ENCODE measurements at regions not wholly inside any gene's neighbourhood (a gene's known extent, or its start where the extent isn't known, plus 50 kb on each side); places are given as distances from the start of the nearest gene placed in this dataset.
"Not testable (repeated sequence)": the region's sequence is repeated elsewhere in the genome, so short reads cannot be mapped to it uniquely, and the experiment has no call there.

DNA sequence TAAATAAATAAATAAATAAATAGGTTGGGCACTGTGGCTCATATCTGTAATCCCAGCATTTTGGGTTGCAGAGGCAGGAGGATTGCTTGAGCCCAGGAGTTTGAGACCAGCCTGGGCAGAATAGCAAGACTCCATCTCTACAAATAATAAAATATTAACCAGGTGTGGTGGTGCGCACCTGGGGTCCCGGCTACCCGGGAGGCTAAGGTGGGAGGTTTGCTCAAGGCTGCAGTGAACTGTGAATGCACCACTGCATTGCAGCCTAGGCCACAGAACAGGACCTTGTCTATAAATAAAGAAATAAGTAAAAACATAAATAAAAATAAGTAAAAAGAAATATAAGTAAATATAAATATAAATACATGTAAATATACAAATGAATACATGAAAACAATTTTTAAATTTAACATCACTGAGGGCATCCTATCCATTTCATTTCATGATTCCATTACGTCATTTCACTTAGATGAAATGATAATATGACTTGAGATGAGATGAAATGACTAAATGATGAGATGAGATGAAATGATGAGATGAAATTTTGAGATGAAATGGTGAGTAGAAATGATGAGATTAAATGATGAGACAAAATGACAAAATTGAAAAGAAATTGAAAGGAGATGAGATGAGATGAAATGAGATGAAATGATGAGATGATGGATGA, 233.4 kb downstream of the GOLGA6L6 start:
- not testable (repeated sequence) for DNase-seq (ENCODE audit: low spot score)

- not testable (repeated sequence) for DNase-seq (ENCODE audit: low spot score)
Measured at GRCh38 chr15:20307137-20307536, 234.5 kb downstream of the GOLGA6L6 start.

- not testable (repeated sequence) for DNase-seq (ENCODE audit: low spot score)
Measured at GRCh38 chr15:20306497-20307106, 235.0 kb downstream of the GOLGA6L6 start.

GRCh38 chr15:20305912-20306311, 235.7 kb downstream of the GOLGA6L6 start:
- DNase-seq (ENCODE audit: low spot score), result not testable (repeated sequence)

GRCh38 chr15:20305015-20305465, 236.6 kb downstream of the GOLGA6L6 start:
- DNase-seq (ENCODE audit: low spot score), result not testable (repeated sequence)

- DNase-seq (ENCODE audit: low spot score), result not testable (repeated sequence)
Measured at GRCh38 chr15:20304282-20305014, 237.2 kb downstream of the GOLGA6L6 start.

DNA sequence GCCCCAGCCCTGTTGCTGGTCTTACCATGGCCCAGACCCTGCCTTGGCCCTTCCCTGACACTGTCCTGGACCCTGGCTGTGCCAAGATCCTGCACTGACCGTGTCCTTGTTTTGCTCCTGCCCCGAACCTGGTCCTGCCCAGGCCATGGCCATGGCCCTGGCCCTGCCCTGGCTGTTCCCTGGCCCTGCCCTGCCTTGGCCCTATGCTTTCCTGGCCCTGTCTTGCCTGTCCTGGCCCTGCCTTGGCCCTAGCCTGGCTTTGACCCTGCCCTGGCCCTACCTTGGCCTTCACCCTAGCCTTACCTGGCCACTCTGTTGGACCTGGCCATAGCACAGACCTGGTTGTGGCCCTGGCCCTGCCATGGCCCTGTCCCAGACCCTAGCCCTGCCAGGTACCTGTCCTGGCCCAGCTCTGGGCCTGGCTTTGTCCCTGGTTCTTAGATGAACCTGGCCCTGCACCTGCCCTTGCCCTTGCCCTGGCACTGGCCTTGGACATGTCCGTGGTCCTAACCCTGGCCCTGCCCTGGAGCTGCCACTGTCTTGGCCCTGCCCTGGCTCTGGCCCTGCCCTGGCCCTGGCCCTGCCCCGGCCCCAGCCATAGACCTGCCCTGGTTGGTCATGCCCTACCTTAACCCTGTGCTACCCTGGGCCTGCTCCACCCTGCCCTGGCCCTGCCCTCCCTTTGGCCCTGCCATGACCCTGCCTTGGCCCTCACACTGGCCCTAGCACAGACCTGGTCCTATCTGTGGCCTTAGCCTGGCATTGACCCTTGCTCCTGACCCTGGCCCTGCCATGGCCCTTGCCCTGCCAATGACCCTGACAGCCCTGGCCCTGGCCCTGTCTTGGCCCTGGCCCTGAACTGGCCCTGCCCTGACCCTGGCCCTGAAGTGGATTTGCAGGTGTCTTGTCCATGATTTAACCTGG, 238.1 kb downstream of the GOLGA6L6 start:
- DNase-seq (ENCODE audit: low spot score), result not testable (repeated sequence)

DNA sequence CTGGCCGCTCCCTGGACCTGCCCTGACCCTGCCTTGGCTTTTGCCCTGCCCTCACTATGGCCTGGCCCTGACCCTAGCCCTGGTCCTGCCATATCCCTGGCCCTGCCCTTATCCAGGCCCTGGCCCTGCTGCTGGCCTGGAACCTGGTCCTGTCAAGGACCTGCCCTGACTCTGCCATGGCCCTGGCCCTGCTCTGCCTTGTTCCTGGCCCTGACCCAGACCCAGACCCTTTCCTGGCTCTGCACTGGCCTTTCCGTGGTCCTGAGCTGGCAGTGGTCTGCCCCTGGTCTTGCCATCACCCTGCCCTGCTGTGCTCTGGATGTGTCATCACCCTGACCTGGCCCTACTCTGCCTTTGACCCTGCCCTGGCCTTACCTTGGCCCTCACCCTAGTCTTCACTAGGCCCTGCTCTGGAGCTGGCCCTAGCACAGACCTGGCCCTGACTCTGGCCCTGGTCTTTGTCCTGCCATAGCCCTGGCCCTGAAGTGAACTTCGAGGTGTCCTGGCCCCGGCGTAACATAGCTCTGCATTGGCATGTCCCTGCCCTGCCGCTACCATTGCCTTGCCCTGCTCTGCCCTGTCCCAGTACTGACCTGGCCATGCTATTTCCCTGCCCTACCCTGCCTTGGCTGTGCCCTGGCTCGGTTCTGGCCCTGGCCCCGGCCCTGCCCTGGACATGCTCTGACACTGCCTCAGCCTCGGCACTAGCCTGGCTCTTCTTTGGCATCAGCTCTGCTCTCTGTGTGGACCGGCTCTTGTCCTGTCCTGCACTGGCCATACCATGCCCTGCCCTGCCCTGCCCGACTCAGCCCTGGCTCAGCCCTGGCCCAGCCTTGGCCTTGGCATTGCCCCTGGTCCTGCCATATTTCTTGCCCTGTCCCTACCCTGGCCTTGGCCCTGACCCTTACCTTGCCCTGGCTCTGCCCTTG, 239.2 kb downstream of the GOLGA6L6 start:
- not testable (repeated sequence) for DNase-seq (ENCODE audit: low spot score)

DNA sequence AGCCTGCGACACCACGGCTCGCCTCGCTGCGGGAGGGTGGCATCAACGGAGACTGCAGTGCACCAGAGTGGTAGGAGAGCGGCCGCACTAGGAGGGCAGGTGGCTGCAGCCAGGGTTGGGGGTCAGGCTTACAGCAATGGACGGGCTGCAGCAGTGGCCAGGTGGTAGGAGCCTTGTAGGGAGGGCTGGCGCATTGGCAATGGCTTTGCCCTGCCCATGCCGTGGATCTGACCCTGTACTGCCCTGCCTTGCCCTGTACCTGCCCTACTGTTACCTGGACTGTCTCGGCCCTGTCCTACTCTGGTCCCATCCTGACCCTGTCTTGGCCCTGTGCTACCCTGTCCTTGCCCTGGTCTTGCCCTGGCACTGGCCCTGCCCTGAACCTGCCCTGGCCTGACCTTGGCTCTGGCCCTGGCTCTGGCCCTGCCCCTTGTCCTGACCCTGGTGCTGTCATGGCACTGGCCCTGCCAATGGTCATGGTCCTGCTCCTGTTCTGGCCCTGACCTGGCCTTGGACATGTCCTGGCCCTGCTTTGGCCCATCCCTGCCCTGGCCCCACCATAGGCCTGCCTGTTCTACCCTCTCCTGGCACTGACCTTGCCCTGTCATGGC, 240.0 kb downstream of the GOLGA6L6 start:
- not testable (repeated sequence) for DNase-seq (ENCODE audit: low spot score)

GRCh38 chr15:20301041-20301390, 240.6 kb downstream of the GOLGA6L6 start:
- not testable (repeated sequence) for DNase-seq (ENCODE audit: low spot score)

DNA sequence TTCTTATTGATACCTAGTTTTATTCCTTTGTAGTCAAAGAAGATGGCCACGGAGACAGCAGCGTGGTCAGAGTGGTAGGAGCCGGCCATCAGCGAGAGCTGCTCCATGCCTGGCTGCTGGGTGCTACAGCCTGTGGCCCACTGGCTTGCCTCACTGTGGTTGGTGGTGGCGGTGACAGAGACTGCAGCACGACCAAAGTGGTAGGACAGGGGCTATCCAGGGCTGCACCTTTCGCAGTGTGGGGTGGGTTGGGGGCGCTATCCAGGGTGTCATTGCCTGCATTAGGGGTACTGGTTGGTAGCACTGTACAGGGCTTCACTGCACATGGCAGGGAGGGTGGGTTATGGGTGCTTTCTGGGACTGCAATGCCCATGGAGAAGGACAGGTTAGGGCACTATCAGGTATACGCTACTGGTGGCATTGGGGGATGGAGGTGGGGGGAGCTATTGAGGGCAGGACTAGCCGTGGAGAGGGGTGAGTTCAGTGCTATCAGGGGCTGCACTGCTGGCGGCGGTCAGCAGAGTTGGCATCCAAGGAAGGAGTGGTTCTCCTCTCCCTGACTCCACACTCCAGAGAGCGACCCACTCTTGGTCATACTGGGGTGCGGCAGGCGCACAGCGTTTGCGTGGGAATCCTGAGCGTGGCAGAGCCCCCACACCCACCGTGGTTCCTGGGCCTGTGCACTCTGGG, 241.1 kb downstream of the GOLGA6L6 start:
- DNase-seq (ENCODE audit: low spot score), result not testable (repeated sequence)

DNA sequence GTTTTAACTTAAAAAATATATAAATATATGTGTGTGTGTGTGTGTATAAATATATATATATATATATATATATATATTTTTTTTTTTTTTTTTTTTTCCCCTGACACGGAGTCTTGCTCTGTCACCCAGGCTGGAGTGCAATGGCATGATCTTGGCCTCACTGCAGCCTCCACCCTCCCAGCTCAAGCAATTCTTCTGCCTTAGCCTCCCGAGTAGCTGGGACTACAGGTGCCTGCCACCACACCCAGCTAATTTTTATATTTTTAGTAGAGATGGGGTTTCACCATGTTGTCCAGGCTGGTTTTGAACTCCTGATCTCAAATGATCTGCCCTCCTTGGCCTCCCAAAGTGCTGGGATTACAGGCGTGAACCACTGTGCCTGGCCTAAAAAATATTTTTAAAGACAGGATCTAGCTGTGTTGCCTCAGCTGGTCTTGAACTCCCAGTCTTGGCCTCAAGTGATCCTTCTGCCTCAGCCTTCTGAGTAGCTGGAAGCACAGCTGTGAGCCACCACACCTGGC, 243.9 kb downstream of the GOLGA6L6 start:
- not testable (repeated sequence) for DNase-seq (ENCODE audit: low spot score)

DNA sequence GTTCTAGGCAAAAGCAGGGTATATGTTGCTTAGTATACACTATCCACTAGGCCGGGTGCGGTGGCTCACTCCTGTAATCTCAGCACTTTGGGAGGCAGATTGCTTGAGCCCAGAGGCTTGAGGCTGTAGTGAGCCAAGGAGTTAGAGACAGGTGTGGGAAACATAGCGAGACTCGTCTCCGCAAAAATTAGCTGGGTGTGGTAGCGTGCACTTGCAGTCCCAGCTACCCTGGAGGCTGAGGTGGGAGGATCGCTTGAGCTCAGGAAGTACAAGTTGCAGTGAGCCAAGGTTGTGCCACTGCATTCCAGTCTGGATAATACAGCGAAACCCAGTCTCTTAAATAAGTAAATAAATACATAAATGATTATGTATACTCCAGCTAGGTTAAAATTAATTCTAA, 245.3 kb downstream of the GOLGA6L6 start:
- not testable (repeated sequence) for DNase-seq (ENCODE audit: low spot score)

DNA sequence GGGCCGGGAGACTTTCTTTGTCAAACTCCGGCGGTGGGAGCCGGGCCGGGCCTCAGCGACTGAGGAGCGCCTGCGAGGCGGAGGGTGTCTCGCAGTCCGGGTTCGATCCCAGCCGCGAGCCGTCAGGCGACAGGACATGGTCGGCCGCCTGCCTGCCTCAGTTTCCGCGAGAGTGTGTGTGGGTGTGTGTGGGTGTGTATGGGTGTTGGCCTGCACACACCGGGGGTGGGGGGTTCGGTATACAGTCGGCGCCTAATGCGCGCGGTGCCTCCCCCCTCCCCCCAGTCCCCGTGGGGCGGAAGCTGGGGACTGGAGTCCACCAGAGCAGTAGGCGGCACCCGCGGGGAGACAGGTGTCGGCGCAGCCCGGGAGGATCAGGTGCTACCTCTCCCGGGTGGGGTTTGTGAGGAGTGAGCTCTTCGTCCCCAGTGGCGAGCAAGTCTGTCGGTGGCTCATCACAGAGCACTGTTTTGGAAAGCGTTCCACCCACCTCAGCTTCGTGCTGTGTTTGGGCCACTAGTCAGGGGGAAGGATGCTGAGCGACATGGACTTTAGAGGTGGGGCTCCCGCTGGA, 246.3 kb downstream of the GOLGA6L6 start:
- DNase-seq (ENCODE audit: low spot score), result no peak

GRCh38 chr15:20294651-20295237, 246.9 kb downstream of the GOLGA6L6 start:
- DNase-seq (ENCODE audit: low spot score), result no peak

DNA sequence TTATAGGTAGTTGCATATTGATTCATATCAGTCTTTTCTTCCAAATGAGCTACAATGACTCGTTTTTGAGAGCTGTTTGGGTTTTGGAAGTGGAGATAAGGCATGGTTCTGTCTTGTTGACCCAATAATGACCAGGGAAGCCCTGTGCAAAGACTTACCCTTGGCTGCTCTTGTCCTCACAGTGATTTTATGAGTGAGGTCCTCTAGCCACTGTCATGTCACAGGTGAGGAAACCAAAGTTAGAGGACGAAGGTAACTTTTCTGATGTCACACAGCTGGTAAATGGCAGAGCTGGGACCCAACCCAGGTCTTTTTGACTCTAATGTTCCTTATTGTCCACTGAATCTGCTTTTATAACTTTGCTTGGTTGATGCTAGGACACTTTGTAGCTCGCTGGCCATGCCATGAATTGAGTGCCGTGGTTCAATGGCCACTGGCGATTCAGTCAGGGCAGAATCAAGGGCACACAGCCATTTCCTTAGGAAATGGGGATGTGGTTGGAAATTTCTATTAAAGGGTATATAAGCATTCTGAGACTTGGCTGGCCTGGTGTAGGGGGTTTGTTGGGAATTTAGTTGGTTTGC, 249.1 kb downstream of the GOLGA6L6 start:
- DNase-seq (ENCODE audit: low spot score), result not testable (repeated sequence)

DNA sequence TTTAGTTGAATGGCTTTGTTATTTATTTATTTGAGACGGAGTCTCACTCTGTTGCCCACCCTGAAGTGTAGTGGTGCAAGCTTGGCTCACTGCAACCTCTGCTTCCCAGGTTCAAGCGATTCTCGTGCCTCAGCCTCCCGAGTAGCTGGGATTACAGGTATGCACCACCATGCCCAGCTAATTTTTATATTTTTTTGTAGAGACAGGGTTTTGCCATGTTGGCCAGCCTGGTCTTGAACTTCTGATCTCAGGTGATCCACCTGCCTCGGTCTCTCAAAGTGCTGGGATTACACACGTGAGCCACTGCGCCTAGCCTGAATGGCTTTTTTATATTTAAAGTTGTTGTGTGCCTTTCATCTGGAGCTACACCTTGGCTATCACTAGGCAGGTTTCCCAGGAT, 250.0 kb downstream of the GOLGA6L6 start:
- not testable (repeated sequence) for DNase-seq (ENCODE audit: low spot score)

DNA sequence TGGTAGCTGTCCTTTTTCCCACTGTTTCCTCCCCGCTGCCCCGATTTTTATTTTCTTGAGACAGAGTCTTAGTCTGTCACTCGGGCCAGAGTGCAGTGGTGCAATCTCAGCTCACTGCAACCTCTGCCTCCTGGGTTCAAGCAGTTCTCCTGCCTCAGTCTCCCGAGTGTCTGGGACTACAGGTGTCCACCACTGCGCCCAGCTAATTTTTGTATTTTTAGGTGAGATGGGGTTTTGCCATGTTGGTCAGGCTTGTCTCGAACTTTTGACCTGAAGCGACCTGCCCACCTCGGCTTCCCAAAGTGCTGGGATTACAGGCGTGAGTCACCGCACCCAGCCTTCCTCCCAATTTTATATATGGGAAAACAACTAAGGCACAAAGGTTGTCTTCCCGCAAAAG, 251.0 kb downstream of the GOLGA6L6 start:
- DNase-seq (ENCODE audit: low spot score), result not testable (repeated sequence)
